Lower leg skin (tissue), 3 donors: ENCODE measurements at regions not wholly inside any gene's neighbourhood (a gene's known extent, or its start where the extent isn't known, plus 50 kb on each side); places are given as distances from the start of the nearest gene placed in this dataset.

Experiments used
- POLR2A ChIP-seq, 2 donors: fragments of 450-650 bp; IDR thresholded peaks; one replicate each; pipeline ENCODE4 v1.6.1; 2016 to 2017; ENCODE audit warnings: antibody characterized with exemption in 2 of 2, mild to moderate bottlenecking in 1 of 2, moderate library complexity in 1 of 2
- TF ChIP-seq, protein P1 (sequence below), 3 donors: fragments of 450-650 bp; IDR thresholded peaks; one replicate each; pipeline ENCODE4 v1.5.1; 2016; ENCODE audit warnings: antibody characterized with exemption in 3 of 3, mild to moderate bottlenecking in 3 of 3, moderate library complexity in 2 of 3

DNA sequence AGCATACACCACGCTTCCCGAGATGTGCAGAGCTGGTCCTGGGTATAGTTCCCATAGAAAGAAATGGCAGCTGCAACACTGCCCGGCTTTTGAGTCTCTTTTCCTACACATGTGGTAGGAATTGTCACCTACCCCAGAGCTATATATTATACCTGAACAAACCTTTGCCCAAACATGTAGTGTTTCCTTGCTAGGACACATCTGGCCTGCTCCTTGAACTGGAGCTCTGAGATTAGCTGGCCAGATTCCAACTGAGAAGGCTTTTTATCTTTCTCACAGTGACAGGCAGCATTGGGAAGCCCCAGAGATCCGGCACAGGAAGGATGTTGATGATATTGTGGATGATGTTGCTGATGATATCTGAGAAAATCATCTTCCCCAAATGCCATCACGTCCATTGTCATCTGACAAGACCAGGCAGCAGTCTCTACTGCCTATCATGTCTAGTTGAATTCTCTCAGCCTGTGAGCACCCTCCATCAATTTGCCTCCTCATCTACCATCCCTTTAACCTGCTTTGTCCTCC lies 115.0 kb upstream of the SMYD2 start:
- TF ChIP-seq, protein P1, sequence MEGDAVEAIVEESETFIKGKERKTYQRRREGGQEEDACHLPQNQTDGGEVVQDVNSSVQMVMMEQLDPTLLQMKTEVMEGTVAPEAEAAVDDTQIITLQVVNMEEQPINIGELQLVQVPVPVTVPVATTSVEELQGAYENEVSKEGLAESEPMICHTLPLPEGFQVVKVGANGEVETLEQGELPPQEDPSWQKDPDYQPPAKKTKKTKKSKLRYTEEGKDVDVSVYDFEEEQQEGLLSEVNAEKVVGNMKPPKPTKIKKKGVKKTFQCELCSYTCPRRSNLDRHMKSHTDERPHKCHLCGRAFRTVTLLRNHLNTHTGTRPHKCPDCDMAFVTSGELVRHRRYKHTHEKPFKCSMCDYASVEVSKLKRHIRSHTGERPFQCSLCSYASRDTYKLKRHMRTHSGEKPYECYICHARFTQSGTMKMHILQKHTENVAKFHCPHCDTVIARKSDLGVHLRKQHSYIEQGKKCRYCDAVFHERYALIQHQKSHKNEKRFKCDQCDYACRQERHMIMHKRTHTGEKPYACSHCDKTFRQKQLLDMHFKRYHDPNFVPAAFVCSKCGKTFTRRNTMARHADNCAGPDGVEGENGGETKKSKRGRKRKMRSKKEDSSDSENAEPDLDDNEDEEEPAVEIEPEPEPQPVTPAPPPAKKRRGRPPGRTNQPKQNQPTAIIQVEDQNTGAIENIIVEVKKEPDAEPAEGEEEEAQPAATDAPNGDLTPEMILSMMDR (IDR thresholded peaks at IDR 0.05) = no peak
- no peak for TF ChIP-seq POLR2A (IDR thresholded peaks at IDR 0.05)
